GM19468 (cell line): ENCODE measurements at regions not wholly inside any gene's neighbourhood (a gene's known extent, or its start where the extent isn't known, plus 50 kb on each side); places are given as distances from the start of the nearest gene placed in this dataset.

Experiments used
- ATAC-seq: cut with Tn5 transposase; IDR thresholded peaks from one replicate; pipeline ENCODE4 v1.9.1; 2021; ENCODE audit warnings: mild to moderate bottlenecking, moderate library complexity, moderate number of reproducible peaks; ENCODE audit not compliant: unreplicated experiment; ENCODE audit errors: extremely low read depth

- no peak for ATAC-seq
These were observed 73.3 kb upstream of the CD93 start for GRCh38 chr20:23159256-23159946.

DNA sequence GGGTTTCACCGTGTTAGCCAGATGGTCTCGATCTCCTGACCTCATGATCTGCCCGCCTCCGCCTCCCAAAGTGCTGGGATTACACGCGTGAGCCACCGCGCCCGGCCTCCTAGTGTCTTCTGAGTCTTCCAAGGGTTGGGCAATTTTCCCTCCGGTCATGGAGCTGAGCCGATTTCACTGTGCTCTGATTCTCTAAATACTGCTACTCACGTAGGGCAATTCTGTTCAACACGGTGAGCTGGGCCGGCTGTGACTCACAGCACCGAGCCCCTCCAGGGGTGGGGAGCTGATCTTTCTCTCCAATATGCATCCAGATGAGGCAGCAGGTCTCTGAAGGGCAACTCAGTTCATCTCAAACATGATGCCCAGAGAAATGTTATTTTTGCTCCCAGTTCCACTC is 71.6 kb upstream of the CD93 start:
- no peak for ATAC-seq

DNA sequence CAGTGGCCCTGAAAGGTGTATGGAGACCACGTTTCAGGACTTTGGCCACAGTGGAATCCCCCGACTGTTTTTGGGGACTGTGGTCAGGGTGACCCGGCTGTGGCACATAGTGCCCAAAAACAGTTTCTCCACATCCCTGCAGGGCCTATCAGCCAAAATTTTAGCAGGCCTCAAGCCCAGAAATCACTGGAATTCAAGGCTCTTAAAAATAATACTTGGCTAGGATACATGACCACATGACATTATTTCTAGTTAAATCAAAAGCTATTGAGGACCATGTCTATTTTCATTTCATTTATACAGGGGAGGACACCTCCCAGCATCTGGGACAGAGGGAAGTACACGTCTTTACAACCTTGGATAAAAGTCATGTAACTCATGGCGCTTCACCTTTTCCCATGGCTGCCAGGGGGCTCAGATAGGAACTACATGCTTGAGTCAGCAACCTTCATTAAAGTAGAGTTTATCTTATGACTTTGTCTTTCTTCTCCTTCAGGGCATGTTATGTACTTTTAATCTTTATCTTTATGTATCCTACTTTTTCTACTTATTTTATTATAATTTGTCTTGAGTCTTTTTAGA is 70.8 kb upstream of the CD93 start:
- no peak for ATAC-seq

DNA sequence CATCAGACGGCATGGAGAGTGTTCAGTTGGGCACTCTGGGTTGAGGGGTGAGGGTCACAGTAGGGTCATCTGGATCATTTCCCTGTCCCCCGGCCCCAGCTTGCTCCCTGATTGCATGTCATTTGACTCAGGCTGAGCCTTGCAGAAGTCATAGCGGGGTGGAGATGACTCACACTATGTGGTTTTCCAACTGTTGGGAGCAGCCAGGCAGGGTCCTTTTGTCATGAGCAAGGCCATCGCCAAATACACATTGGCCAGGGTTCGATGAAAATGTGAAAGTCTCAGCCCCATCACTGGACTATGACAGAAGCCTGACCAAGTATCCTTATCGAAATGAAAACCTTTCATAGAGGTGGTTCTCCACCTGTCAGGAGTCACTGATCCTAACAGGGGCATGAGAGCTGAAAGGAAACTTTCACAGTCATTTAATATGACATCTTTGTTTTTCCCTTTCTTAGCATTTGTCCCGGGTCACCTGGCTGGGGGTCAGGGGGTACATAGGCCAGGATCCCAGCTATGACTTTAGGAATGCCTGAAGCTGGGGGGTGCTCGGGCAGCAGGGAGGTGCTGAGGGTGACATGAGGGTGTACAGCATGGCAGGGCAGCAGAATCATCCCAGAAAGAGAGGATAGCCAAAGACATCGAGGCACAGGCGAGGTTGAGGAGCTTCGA is 70.2 kb upstream of the CD93 start:
- no peak for ATAC-seq

DNA sequence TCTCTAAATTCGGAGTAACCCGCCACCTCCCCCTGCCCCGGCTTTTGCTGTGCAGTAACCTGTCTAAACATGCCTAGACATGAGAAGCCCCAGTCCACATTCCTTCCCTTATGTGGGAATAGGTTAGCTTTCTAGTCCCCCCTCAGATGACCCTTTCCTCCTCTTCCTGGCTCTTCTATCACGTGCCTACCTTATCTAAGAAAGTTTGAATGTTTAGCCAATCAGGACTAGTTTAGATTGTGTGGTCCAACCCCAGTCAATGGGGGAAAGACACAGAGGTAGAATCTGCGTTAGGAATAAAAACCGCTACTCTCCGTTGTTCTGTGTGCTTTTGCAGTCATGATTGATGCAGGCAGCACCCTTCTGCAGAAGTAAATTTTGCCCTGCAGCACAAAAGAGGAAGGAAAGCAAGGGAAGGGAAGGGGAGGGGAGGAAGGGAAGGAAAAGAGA is 69.0 kb upstream of the CD93 start:
- ATAC-seq = no peak

DNA sequence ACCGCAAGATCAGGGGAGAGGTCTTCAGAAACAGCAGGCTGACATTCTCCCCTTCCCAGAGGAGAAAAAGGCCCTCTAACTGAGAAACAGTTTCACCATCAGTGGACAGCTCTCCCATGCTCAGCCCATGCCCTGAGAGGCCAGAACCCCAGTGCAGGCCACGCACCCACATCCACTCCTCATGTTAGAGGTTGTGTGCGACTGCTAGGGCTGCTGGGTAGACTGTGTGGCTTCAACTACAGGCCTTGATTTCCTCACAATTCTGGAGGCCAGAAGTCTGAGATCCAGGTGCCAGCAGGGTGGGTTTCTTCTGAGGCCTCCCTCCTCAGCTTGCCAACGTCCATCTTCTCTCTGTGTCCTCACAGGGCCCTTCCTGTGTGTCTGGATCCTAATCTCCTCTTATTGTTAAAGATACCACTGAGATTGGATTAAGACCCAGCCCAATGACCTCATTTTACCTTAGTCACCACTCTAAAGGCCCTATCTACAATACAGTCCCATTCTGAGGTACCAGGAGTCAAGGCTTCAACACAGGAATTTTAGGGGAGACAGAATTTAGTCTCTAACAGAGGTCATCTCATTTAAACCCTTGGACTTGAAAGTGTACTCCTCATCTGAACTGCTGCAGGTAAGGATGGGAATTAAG is 67.7 kb upstream of the CD93 start:
- no peak for ATAC-seq

DNA sequence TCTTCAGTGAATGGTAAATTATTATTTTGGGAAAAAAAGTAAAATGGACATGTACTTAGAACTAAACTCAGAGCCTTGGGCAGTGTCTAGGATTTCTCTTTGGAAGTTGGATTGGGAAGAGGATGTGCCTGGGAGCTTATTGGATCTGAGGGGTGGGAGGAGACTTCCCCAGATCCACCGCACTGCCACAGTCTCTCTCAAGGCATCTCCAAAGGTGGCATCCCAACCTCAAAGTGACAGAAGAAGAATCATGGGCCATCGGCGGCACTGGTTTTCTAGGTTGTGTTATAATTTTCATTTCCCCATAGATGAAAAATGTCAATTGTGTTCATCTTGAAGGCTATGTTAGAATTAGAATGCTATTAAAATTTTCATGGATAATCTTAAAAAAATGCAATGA is 66.8 kb upstream of the CD93 start:
- no peak for ATAC-seq

DNA sequence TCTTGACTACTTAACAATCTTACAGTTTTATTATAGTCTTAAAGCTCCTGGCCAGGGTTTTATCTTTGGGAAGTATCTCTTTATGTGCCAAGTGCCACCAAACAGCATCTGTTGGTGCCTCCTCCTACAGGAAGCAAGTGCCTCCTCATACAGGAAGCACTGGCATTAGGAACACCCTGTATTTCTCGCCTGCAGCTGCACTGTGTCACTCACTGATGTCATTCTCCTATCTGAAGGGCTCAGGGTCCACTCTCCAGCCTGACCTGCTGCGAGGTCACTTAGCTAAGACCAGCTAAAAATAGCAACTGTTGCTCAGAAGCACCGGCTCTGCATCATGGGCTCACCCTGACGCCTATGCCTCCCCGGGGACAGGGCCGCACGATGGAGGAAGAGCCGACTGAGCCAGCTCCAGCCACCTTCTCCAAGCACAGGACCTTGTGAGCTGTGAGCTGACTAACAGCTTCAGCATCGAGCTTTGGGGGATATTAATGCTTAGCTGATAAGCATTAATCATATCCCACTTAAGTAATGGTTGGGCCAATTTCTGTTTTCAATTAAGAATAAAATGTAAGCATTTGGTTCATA is 66.3 kb upstream of the CD93 start:
- ATAC-seq = no peak

DNA sequence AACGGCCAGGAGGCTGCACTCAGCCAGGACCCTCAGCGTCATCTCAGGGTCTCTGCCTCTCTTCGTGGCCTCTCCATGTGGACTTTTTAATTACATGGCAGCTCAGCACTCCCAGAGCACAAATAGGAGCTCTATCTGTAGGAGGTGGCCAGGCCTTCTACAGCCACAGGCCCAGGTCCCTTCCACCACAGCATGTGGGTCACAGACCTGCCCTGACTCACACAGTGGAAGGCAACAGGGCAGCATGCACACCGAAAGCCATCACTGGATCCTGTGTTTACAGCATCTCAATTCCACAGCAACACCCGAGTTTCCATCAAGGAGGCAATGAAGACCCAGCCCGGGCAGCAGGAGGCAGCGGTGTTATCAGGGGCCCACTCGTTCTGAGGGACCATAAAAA is 65.8 kb upstream of the CD93 start:
- no peak for ATAC-seq

DNA sequence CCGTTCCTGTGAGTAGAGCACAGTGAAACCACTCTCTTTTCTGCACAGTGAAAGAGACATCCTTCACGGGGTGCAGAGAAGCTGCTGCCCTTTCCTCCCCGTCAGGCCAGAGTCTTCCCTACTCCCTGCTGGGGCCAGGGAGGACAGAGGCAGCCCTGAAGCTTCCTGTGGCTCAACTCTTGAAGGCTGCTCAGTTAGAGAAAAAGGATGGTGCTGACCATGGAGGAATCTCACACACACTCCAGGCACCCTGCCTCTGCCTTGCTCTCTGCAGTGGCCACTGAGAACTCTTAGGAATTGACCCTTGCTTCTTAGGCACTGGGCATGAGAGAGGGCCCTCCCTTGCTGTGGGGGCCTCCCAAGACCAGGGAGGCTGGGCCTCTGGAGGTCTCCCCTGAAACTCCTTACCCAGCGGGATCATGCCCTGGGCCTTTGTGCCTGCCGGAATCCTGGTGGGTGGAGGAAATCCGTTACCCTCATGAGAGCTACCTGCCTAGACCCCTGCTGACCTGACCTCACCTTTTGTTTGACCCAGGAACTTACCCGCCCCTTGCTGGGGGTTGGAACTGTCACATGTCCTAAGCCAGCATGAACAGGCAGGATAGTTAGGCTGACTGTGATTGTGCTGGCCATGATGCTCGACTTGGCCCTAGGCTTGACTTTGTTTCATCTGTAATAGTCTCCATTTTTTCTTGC is 65.0 kb upstream of the CD93 start:
- ATAC-seq = no peak

- no peak for ATAC-seq
These were observed 64.3 kb upstream of the CD93 start for GRCh38 chr20:23150304-23151007.

DNA sequence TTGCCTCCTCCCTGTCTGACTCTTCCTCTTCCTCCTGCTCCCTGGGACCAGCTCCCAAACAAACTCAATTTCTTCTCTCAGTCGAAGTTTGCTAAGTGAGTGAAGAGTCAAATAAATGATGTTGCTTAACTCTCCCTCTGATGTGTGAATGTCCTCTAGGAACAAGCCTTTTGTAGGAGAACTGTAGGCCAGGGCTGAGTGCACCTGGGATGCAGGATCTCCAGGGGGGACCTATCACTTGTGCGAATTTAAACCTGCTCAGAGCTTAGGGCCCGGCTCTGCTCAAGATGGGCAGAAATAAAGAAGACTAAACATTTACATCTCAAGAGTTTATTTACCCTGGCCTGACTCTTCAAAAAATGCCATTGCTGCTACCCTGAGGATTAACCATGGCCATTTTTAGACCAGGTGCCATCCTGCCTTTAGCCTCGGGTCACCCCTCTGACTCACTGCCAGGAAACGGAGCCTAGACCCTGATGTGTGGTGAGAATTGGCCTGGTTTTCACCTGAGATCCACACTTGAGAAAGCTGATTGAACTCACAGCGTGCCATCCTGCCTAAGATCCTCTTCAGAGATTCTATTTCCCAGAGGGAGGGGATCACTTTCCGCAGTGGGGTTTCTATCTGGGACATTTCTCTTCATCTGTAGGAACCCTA is 63.6 kb upstream of the CD93 start:
- no peak for ATAC-seq

DNA sequence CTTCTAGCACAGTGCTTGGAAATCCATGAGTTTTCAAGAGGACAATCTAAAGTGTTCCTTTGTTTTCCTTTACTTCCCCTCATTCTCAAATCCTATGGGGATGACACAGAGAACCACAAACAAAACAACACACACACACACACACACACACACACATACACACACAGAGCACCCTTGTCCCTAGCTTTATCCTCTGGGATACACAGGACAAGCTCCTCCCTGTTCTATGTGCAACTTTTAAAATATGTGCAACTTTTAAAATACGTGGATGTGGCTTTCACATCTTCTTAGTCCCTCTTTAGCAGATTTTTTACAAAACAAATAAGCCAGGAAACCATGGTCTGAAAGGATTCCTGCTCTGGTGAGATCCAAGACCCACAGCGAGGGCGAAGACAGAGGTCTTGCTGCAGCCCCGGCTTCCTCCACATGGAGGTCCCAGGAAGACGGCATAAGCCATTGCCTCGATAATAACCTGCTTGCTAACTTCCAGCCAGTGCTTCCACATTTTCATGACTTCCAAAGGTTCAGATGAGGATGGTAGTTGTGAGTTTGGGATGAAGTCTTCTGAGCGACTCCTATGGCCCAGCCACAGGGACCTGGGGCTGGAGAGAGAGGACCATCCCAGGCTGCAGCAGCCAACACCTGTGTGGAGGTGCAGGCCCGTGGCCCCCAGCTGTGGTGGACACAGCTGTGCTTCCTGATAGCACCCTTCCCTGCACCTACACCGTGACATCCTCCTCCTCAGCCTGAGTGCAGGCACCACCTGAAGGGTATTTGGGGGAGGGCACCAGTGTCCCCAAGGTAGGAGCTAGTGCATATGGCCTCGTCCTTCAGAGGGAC is 62.8 kb upstream of the CD93 start:
- no peak for ATAC-seq

GRCh38 chr20:23147964-23148730 is 62.0 kb upstream of the CD93 start:
- no peak for ATAC-seq

- ATAC-seq = no peak
These were observed 61.5 kb upstream of the CD93 start for GRCh38 chr20:23147647-23147963.

- ATAC-seq = no peak
These were observed 60.9 kb upstream of the CD93 start for GRCh38 chr20:23146857-23147637.

GRCh38 chr20:23146181-23146580 is 60.1 kb upstream of the CD93 start:
- ATAC-seq = no peak
